H1 (cell line): ENCODE measurements at regions not wholly inside any gene's neighbourhood (a gene's known extent, or its start where the extent isn't known, plus 50 kb on each side); places are given as distances from the start of the nearest gene placed in this dataset.

Experiments used
- CTCF ChIA-PET: fragments of 300-600 bp; sonication (Branson Sonifier 250); formaldehyde crosslinking; loops from one replicate; lab custom pipeline; 2021; ENCODE audit not compliant: partially characterized antibody; lab: Charles Lee
- POLR2A ChIA-PET: fragments of 300-600 bp; sonication (Branson Sonifier 250); formaldehyde crosslinking; loops from one replicate; lab custom pipeline; 2021; ENCODE audit warnings: inconsistent platforms; ENCODE audit not compliant: partially characterized antibody; lab: Charles Lee
- DNase-seq, 2 experiments: peaks; one replicate each; pipeline versions ENCODE4 v3.0.0 to v3.0.0-alpha.2; 2010 to 2022; ENCODE audit warnings: low spot score in 2 of 2, low read depth in 1 of 2, mixed read lengths in 1 of 2
- FAIRE-seq: peaks from 2 replicates; lab custom pipeline; 2011; peaks lifted over from hg19 to GRCh38; lab: Jason Lieb, UNC
- H2AFZ ChIP-seq: 2 replicates; pipeline ENCODE4 v1.8.1; 2012; ENCODE audit warnings: low read length, inconsistent platforms
- H2AK5ac ChIP-seq: 2 replicates; pipeline ENCODE4 v1.6.1; 2013; ENCODE audit warnings: low read depth, low read length
- H2BK120ac ChIP-seq: replicated peaks from 2 replicates; pipeline ENCODE3; 2013; ENCODE audit warnings: low read depth, low read length, inconsistent platforms
- H2BK12ac ChIP-seq: 2 replicates; pipeline ENCODE4 v1.6.1; 2013; ENCODE audit warnings: low read depth, low read length
- H2BK15ac ChIP-seq: 2 replicates; pipeline ENCODE4 v1.6.1; 2013; ENCODE audit warnings: low read length
- H2BK20ac ChIP-seq: 2 replicates; pipeline ENCODE4 v1.6.1; 2013; ENCODE audit warnings: low read length
- H2BK5ac ChIP-seq: 2 replicates; pipeline ENCODE4 v1.6.1; 2013; ENCODE audit warnings: low read depth, low read length
- H3K14ac ChIP-seq: 2 replicates; pipeline ENCODE4 v1.6.1; 2013; ENCODE audit warnings: inconsistent platforms; ENCODE audit not compliant: insufficient read length
- H3K18ac ChIP-seq: 2 replicates; pipeline ENCODE4 v1.6.1; 2013; ENCODE audit warnings: low read length; ENCODE audit errors: extremely low read depth
- H3K23ac ChIP-seq: 2 replicates; pipeline ENCODE4 v1.6.1; 2013; ENCODE audit warnings: inconsistent platforms; ENCODE audit not compliant: insufficient read length
- H3K23me2 ChIP-seq: 2 replicates; pipeline ENCODE4 v1.6.1; 2013; ENCODE audit warnings: low read depth, low read length
- H3K27ac ChIP-seq: 2 replicates; pipeline ENCODE4 v1.6.1; 2011; ENCODE audit warnings: low read depth, low read length, inconsistent platforms
- H3K27me3 ChIP-seq, 4 experiments: replicated peaks in 1 of 4; 1 replicate in 1 of 4; 2 replicates in 3 of 4; pipeline versions ENCODE4 v1.6.1 to v1.8.1; 2011 to 2013; ENCODE audit warnings: low read length in 3 of 4, mild to moderate bottlenecking in 3 of 4, inconsistent platforms in 2 of 4, mixed read lengths in 2 of 4, moderate library complexity in 1 of 4; ENCODE audit not compliant: control insufficient read depth in 3 of 4, insufficient read depth in 3 of 4; ENCODE audit errors: extremely low read depth in 1 of 4
- H3K36me3 ChIP-seq, 4 experiments: 2 replicates each; pipeline versions ENCODE4 v1.6.1 to v1.8.1; 2011 to 2013; ENCODE audit warnings: mild to moderate bottlenecking in 4 of 4, low read length in 3 of 4, moderate library complexity in 2 of 4, control low read depth in 1 of 4, inconsistent platforms in 1 of 4; ENCODE audit not compliant: insufficient read depth in 4 of 4, control insufficient read depth in 2 of 4
- H3K4ac ChIP-seq: replicated peaks from 2 replicates; pipeline ENCODE3; 2013; ENCODE audit warnings: low read length, low read depth, mixed read lengths, inconsistent platforms; ENCODE audit not compliant: insufficient read length
- H3K4me1 ChIP-seq, 4 experiments: replicated peaks in 1 of 4; 1 replicate in 1 of 4; 2 replicates in 3 of 4; pipeline versions ENCODE4 v1.6.1 to v1.8.1; 2011 to 2013; ENCODE audit warnings: low read length in 3 of 4, inconsistent platforms in 2 of 4, mixed read lengths in 1 of 4; ENCODE audit not compliant: insufficient read depth in 4 of 4, control insufficient read depth in 3 of 4
- H3K4me2 ChIP-seq, 2 experiments: 2 replicates each; pipeline versions ENCODE4 v1.6.1 to v1.8.1; 2011 to 2013; ENCODE audit warnings: low read depth in 2 of 2, low read length in 2 of 2, control low read depth in 1 of 2, inconsistent platforms in 1 of 2, mild to moderate bottlenecking in 1 of 2; ENCODE audit not compliant: insufficient read depth in 1 of 2
- H3K4me3 ChIP-seq, 4 experiments: fragments of 200-600, 300-600 bp in 1 of 4; sonication (generic), shearing (Covaris generic), sonication (Bioruptor Twin) in 1 of 4; 2 replicates each; pipeline versions ENCODE4 v1.5.1 to v1.8.1; 2011 to 2016; ENCODE audit warnings: low read length in 4 of 4, low read depth in 3 of 4, control low read depth in 2 of 4, inconsistent platforms in 2 of 4, mild to moderate bottlenecking in 2 of 4, mixed read lengths in 1 of 4, moderate library complexity in 1 of 4; ENCODE audit not compliant: insufficient read depth in 2 of 4; ENCODE audit errors: extremely low read depth in 1 of 4
- H3K56ac ChIP-seq: replicated peaks from 2 replicates; pipeline ENCODE3; 2013; ENCODE audit warnings: low read depth, mild to moderate bottlenecking, mixed read lengths, low read length, inconsistent platforms; ENCODE audit not compliant: insufficient read length
- H3K79me1 ChIP-seq: 2 replicates; pipeline ENCODE4 v1.6.1; 2013; ENCODE audit warnings: low read depth, low read length, control low read depth
- H3K79me2 ChIP-seq, 2 experiments: 2 replicates each; pipeline versions ENCODE4 v1.6.1 to v1.8.1; 2012 to 2013; ENCODE audit warnings: low read length in 2 of 2, mild to moderate bottlenecking in 2 of 2, inconsistent platforms in 1 of 2; ENCODE audit not compliant: insufficient read depth in 2 of 2, control insufficient read depth in 1 of 2
- H3K9ac ChIP-seq, 4 experiments: replicated peaks in 1 of 4; 1 replicate in 1 of 4; 2 replicates in 3 of 4; pipeline versions ENCODE4 v1.6.1 to v1.8.1; 2011 to 2013; ENCODE audit warnings: low read depth in 3 of 4, low read length in 3 of 4, control low read depth in 2 of 4, mild to moderate bottlenecking in 2 of 4, moderate library complexity in 2 of 4, inconsistent platforms in 1 of 4; ENCODE audit errors: extremely low read depth in 1 of 4
- H3K9me3 ChIP-seq, 2 experiments: 2 replicates each; pipeline versions ENCODE4 v1.6.1 to v1.8.1; 2012 to 2013; ENCODE audit warnings: mild to moderate bottlenecking in 2 of 2, moderate library complexity in 2 of 2, control low read depth in 1 of 2, inconsistent platforms in 1 of 2, low read depth in 1 of 2, low read length in 1 of 2, mixed read lengths in 1 of 2; ENCODE audit not compliant: insufficient read depth in 2 of 2
- H4K20me1 ChIP-seq, 2 experiments: replicated peaks in 1 of 2; 2 replicates each; pipeline versions ENCODE3 to v1.8.1; 2011 to 2013; ENCODE audit warnings: inconsistent platforms in 2 of 2, low read length in 2 of 2, mild to moderate bottlenecking in 1 of 2; ENCODE audit not compliant: insufficient read depth in 2 of 2, control insufficient read depth in 1 of 2
- H4K5ac ChIP-seq: 2 replicates; pipeline ENCODE4 v1.6.1; 2013; ENCODE audit warnings: low read length, low read depth, mixed read lengths, inconsistent platforms; ENCODE audit not compliant: insufficient read length
- H4K8ac ChIP-seq: 2 replicates; pipeline ENCODE4 v1.8.0; 2013; ENCODE audit warnings: mild to moderate bottlenecking, moderate library complexity, low read length, inconsistent platforms; ENCODE audit not compliant: insufficient read depth; ENCODE audit errors: extremely low read depth
- H4K91ac ChIP-seq: replicated peaks from 2 replicates; pipeline ENCODE3; 2013; ENCODE audit warnings: low read length, mixed read lengths, inconsistent platforms; ENCODE audit not compliant: insufficient read length
- CBX8 ChIP-seq: fragments of 300-800, 300-1000 bp; sonication (generic); IDR thresholded peaks from 2 replicates; pipeline ENCODE4 v1.7.1; 2016; ENCODE audit warnings: low read depth, low read length, borderline replicate concordance
- CTCF ChIP-seq, 3 experiments: IDR thresholded peaks; 1 replicate in 2 of 3; 2 replicates in 1 of 3; pipeline versions ENCODE4 v1.5.1 to v1.6.1; 2011; ENCODE audit warnings: low read length in 3 of 3, mild to moderate bottlenecking in 3 of 3, inconsistent platforms in 2 of 3, low read depth in 1 of 3, moderate library complexity in 1 of 3; ENCODE audit not compliant: insufficient read depth in 1 of 3; ENCODE audit errors: control extremely low read depth in 1 of 3
- JUN ChIP-seq: IDR thresholded peaks from 2 replicates; pipeline ENCODE4 v1.6.1; 2011; ENCODE audit warnings: low read depth, mild to moderate bottlenecking, improper control_type of control experiment, low read length
- KDM4A ChIP-seq: IDR thresholded peaks from one replicate; pipeline ENCODE4 v1.7.1; 2012; ENCODE audit warnings: low read depth, mild to moderate bottlenecking, moderate library complexity, low read length, inconsistent platforms; ENCODE audit not compliant: severe bottlenecking
- KDM5A ChIP-seq: fragments of 200-600 bp; IDR thresholded peaks from 2 replicates; pipeline ENCODE4 v1.7.1; 2012; ENCODE audit warnings: mild to moderate bottlenecking, low read length, inconsistent platforms, mixed read lengths
- RNF2 ChIP-seq: fragments of 200-900, 300-1000 bp; sonication (generic); IDR thresholded peaks from 2 replicates; pipeline ENCODE4 v1.7.1; 2016; ENCODE audit warnings: borderline replicate concordance, low read depth, mild to moderate bottlenecking, antibody characterized with exemption, low read length; ENCODE audit not compliant: poor library complexity, severe bottlenecking; ENCODE audit errors: missing control alignments
- SIX5 ChIP-seq: IDR thresholded peaks from 2 replicates; pipeline ENCODE4 v1.6.1; 2011; ENCODE audit warnings: mild to moderate bottlenecking, low read depth, low read length
- SUZ12 ChIP-seq: fragments of 200-600 bp; sonication (generic); IDR thresholded peaks from 2 replicates; pipeline ENCODE4 v1.6.1; 2012; ENCODE audit warnings: mild to moderate bottlenecking, inconsistent platforms, low read length, moderate library complexity, mixed read lengths
- WGBS, 2 experiments: shearing (Covaris generic) in 1 of 2; methylation state at CpG; one replicate each; pipeline versions ENCODE4 v1.1.6 to v1.1.7; 2013 to 2015; ENCODE audit warnings: low lambda C conversion rate in 2 of 2, mixed read lengths in 2 of 2, inconsistent platforms in 1 of 2, low coverage in 1 of 2, missing lambda C conversion rate in 1 of 2; ENCODE audit not compliant: insufficient replicate concordance in 2 of 2, insufficient coverage in 1 of 2, insufficient read length in 1 of 2; ENCODE audit errors: extremely low coverage in 1 of 2, missing lambda C conversion rate in 1 of 2; 5-methylcytosine and 5-hydroxymethylcytosine counted together

DNA sequence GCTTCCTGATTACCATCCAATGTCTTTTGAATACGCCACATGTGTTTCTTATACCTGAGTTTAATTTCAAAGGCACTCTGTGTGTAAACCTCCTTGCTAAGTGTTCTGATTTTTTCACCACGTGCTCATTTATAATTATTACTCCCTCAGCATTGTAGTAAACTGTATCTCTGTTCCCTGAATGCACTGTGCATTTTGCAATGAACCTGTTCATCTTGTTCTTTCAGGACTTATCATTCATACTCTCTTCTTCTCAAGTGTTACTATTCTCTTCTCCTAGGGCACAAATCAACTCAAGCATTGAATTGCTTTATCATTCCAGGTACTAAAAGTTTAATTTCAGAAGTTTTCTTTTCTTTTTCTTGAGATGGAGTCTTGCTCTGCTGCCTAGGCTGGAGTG, 383.4 kb upstream of the TRIB2 start:
- no peak overlapping the region for H2AK5ac ChIP-seq
- no peak overlapping the region for H3K27ac ChIP-seq
- TF ChIP-seq CTCF (IDR thresholded peaks at IDR 0.05; ENCODE audit: control extremely low read depth in 1 of 3, insufficient read depth in 1 of 3, low read depth in 1 of 3, low read length in 3 of 3) (no peak), RNF2 (no peak), KDM4A (no peak), JUN (no peak), SIX5 (no peak), KDM5A (no peak), SUZ12 (no peak), CBX8 (no peak)
- no peak overlapping the region for H2BK15ac ChIP-seq
- no peak overlapping the region for H4K8ac ChIP-seq
- no peaks in the 10 kb centered on the region for H4K20me1 ChIP-seq
- H3K27me3 ChIP-seq = no peaks in the 10 kb centered on the region
- H3K9me3 ChIP-seq = no peaks in the 10 kb centered on the region
- H3K4me3 ChIP-seq = no peak overlapping the region
- H3K9ac ChIP-seq = no peak overlapping the region
- no peak overlapping the region for H4K91ac ChIP-seq
- no peak overlapping the region for H3K56ac ChIP-seq
- no peak overlapping the region for H2BK20ac ChIP-seq
- no peak overlapping the region for H3K23ac ChIP-seq
- no peak overlapping the region for H2BK120ac ChIP-seq
- POLR2A ChIA-PET = no interaction called here
- no peak overlapping the region for H3K14ac ChIP-seq
- CTCF ChIA-PET = no interaction called here
- no peaks in the 10 kb centered on the region for H3K79me1 ChIP-seq
- H2BK5ac ChIP-seq = no peak overlapping the region
- H3K79me2 ChIP-seq = no peaks in the 10 kb centered on the region
- H2AFZ ChIP-seq = no peak overlapping the region
- no peak overlapping the region for H2BK12ac ChIP-seq
- H3K4me1 ChIP-seq = no peaks in the 10 kb centered on the region
- no peak overlapping the region for H4K5ac ChIP-seq
- no peak overlapping the region for H3K4ac ChIP-seq
- no peaks in the 10 kb centered on the region for H3K23me2 ChIP-seq
- no peak for DNase-seq
- no peaks in the 10 kb centered on the region; a peak in 1 of 8 replicates for H3K36me3 ChIP-seq
- WGBS, 2 experiments = 92% methylated on average over 2 of the region's 2 CpGs; no CpG with 5 or more reads in 1 of the 2 experiments
- H3K4me2 ChIP-seq = no peak overlapping the region
- no peak for FAIRE-seq
- no peak overlapping the region for H3K18ac ChIP-seq
